Activated T-cell treated with anti-CD3 and anti-CD28 coated beads for 48 hours (primary cell): ENCODE measurements at regions not wholly inside any gene's neighbourhood (a gene's known extent, or its start where the extent isn't known, plus 50 kb on each side); places are given as distances from the start of the nearest gene placed in this dataset.
A peak's percentile ranks its signal among the peaks of the same experiment; 100 is the strongest.
"Not testable (repeated sequence)": the region's sequence is repeated elsewhere in the genome, so short reads cannot be mapped to it uniquely, and the experiment has no call there.

Experiments used
- DNase-seq: peaks from one replicate; pipeline ENCODE4 v3.0.0-alpha.2; 2020; ENCODE audit warnings: low read depth

DNA sequence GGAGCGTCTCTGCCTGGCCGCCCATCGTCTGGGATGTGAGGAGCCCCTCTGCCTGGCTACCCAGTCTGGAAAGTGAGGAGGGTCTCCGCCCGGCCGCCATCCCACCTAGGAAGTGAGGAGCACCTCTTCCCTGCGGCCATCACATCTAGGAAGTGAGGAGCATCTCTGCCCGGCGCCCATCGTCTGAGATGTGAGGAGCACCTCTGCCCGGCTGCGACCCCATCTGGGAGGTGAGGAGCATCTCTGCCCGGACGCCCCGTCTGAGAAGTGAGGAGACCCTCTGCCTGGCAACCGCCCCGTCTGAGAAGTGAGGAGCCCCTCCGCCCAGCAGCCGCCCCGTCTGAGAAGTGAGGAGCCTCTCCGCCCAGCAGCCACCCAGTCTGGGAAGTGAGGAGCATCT, 84.5 kb downstream of the IDS start:
- not testable (repeated sequence) for DNase-seq

GRCh38 chrX:149398027-149398426, 107.1 kb downstream of the IDS start:
- DNase-seq = no peak

DNA sequence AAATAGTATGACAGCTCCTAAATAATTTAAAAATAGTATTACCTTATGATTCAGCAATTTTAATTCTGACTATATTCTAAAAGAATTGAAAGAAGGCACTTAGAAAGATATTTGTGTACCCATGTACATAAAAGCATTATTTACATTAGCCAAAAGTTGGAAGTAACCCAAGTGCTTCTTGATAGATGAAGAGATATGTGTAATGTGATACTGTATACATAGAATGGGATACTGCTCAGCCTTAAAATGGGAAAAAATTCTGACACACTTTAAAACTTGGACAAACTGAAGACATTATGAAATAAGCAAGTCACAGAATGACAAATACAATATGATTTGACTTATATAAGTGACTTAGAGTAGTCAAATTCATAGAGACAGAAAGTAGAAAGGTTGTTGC, 112.2 kb downstream of the IDS start:
- DNase-seq = no peak

DNA sequence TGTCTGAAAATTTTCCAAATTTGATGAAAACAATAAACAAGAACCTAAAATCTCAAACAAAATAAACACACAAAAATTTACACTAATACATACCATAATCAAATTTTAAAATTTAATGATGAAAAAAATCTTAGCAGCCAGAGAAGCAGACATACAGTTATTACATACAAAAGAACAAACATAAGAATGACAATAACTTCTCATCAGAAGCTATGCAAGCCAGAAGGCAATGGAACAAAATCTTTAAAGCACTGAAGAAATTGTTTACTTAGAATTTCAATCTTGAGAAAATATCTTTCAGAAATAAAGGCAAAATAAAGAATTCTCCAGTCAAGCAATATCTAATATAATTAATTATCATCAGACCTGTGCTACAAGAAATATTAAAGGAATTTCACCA, 121.3 kb downstream of the IDS start:
- no peak for DNase-seq

- DNase-seq = no peak
These were observed 130.4 kb downstream of the IDS start for GRCh38 chrX:149374751-149375150.

DNA sequence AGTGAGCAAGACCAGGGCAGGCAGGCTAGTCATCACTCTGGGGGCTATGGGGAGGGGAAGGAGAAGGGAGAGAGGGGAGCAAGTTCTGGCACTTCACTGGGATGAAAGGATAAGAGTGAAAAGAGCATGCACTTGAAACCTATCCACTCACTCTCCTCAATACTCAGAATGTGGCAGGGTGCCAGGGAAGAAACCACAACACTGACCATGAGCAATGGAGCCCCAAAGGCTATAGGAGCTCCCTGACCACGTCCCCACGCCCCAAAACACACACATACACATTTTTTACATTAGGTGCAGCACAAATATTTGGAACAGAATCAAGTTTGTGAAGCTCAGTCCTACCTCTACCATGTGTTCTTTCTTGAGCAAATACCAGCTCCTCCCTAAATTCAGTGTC, 132.2 kb downstream of the IDS start:
- no peak for DNase-seq

- no peak for DNase-seq
These were observed 133.1 kb downstream of the IDS start for GRCh38 chrX:149371986-149372385.

GRCh38 chrX:149370097-149370496, 135.0 kb downstream of the IDS start:
- no peak for DNase-seq

GRCh38 chrX:149365552-149365951, 139.6 kb downstream of the IDS start:
- no peak for DNase-seq

- DNase-seq = no peak
These were observed 140.0 kb downstream of the IDS start for GRCh38 chrX:149365061-149365460.

GRCh38 chrX:149363965-149364364, 141.1 kb downstream of the IDS start:
- no peak for DNase-seq

DNA sequence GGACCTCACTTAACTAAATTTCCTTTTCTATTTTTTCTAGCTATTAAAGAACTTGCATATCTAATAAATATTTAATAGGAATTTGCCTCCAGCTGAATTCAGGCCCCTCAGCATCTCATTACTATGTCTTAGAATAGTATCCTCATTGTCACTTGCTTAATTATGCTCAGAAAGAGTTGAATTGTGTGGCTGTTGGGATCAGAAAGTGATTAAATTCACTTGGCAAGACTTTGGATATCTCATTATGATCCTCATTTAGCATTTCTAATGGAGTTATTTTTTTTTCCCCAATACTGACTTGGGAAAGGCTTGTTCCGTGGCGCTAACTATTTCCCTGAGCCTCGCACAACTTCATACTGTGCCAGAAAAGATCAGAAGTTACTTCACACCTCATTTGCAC, 158.8 kb downstream of the IDS start:
- no peak for DNase-seq

GRCh38 chrX:149322316-149322715, 182.8 kb downstream of the IDS start:
- DNase-seq = no peak

- no peak for DNase-seq
These were observed 191.2 kb downstream of the IDS start for GRCh38 chrX:149313871-149314371.

- no peak for DNase-seq
These were observed 192.1 kb downstream of the IDS start for GRCh38 chrX:149312988-149313387.

- DNase-seq = no peak
These were observed 193.0 kb downstream of the IDS start for GRCh38 chrX:149312097-149312496.

GRCh38 chrX:149302705-149303104, 202.4 kb downstream of the IDS start:
- no peak for DNase-seq

- DNase-seq = no peak
These were observed 207.0 kb downstream of the IDS start for GRCh38 chrX:149298111-149298510.

GRCh38 chrX:149296092-149296491, 209.0 kb downstream of the IDS start:
- DNase-seq = no peak

- DNase-seq = peak; percentile 34
These were observed 218.2 kb downstream of the IDS start for GRCh38 chrX:149286940-149287349.

- no peak for DNase-seq
These were observed 220.5 kb downstream of the IDS start for GRCh38 chrX:149284616-149285015.

GRCh38 chrX:149283853-149284252, 221.3 kb downstream of the IDS start:
- no peak for DNase-seq

DNA sequence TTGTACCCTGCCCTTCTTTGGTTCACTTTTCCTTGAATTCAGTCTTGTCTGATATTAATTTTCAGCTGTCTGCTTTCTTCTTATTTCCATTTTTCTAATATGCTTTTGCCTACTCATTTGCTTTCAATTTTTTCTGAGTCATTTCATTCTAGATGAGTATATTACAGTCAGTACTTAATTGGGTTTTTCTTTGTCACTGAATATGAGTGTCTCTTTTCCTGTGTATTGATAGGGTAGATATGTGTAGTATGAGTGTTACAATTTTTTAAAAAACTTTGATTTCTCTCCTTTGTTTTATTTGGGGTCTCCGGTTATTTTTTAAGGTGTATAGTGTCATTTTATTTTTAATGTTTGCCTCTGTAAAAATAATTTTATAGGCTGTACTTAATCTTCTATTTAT, 222.2 kb downstream of the IDS start:
- no peak for DNase-seq

GRCh38 chrX:149280011-149280410, 225.1 kb downstream of the IDS start:
- DNase-seq = no peak

- DNase-seq = no peak
These were observed 229.3 kb downstream of the IDS start for GRCh38 chrX:149275836-149276235.
